Activated T-helper 1 cell treated with anti-CD3 and anti-CD28 coated beads, Interleukin-12 subunit alpha, Interleukin-12 subunit beta, Interleukin-2, Interleukin-4 antibody, amounts not matched to agents 30 ng/mL and 10 ng/mL and 1 ng/mL, durations not matched to agents 14 hours and 24 hours and 36 hours (primary cell): ENCODE measurements at regions not wholly inside any gene's neighbourhood (a gene's known extent, or its start where the extent isn't known, plus 50 kb on each side); places are given as distances from the start of the nearest gene placed in this dataset.

Experiments used
- DNase-seq: peaks from one replicate; pipeline ENCODE4 v3.0.0; 2021; ENCODE audit warnings: low spot score
- H3K27ac Mint-ChIP-seq: one replicate; pipeline ENCODE4 v1.8.0; 2021; ENCODE audit warnings: mild to moderate bottlenecking, mixed read lengths
- H3K27me3 Mint-ChIP-seq: one replicate; pipeline ENCODE4 v1.8.0; 2022; ENCODE audit warnings: mild to moderate bottlenecking, moderate library complexity, mixed read lengths; ENCODE audit not compliant: insufficient read depth
- H3K36me3 Mint-ChIP-seq: one replicate; pipeline ENCODE4 v1.8.0; 2021; ENCODE audit warnings: low read depth, mixed read lengths
- H3K4me1 Mint-ChIP-seq: one replicate; pipeline ENCODE4 v1.8.0; 2021; ENCODE audit warnings: low read depth, mixed read lengths
- H3K4me3 Mint-ChIP-seq: one replicate; pipeline ENCODE4 v1.8.0; 2021; ENCODE audit warnings: mild to moderate bottlenecking, moderate library complexity, mixed read lengths
- H3K9me3 Mint-ChIP-seq: one replicate; pipeline ENCODE4 v1.8.0; 2021; ENCODE audit warnings: mixed read lengths
- intact Hi-C: fragments of 100-400 bp; cut with micrococcal nuclease; formaldehyde crosslinking; loops from one replicate; pipeline ENCODE4 v1.15.1; 2024

DNA sequence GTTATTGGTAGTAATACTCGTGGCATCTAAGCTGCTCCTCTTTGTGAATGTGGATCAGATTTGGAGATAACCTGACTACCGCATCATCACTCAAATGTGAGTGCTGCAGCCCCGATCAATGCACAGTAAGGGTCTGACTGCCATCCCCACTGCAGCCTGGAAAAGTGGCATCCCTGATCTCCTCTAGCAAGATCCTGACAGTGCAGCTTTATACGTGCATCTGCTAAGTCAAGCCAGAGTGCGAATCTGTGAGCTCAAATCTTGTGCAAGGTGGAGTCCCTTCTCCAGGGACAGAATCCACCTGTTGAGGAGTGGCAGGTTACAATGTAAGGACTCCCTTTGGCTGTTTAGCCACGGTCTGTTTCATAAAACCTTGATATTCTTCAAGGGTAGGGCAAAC, 215.0 kb upstream of the EXOC2 start:
- H3K27me3 Mint-ChIP-seq, result peaks cover 8% of the 10 kb centered on the region

DNA sequence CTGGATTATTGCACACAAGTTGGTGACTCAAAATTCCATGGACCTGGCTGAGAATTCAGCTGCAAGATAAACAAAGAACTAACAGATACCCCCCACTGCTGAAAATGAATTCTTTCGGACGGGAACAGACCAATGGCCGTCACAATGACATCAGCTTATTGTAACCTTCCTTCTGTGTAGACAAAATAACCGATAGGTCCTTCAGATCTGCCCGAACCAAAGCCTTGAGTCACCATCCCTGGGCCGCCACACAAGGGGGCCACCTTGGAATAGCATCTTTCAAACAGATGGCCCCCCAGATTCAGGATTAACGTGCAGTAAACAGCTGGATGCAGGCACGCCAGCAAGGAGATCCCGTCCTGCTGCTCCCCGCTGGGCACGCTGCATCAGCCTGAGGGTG, 214.0 kb upstream of the EXOC2 start:
- H3K27ac Mint-ChIP-seq, result no peak overlapping the region

More for the DNA sequence above, 215.0 kb upstream of the EXOC2 start:
- H3K36me3 Mint-ChIP-seq, result no peaks in the 10 kb centered on the region
- intact Hi-C loops, result loop anchor here (5.0 to 10.0 kb wide), 3 partner anchors 113 to 313 kb away; no protein-coding TSS in a partner anchor
- no peaks in the 10 kb centered on the region for H3K4me1 Mint-ChIP-seq
- H3K27ac Mint-ChIP-seq, result no peak overlapping the region
- DNase-seq, result no peak
- H3K9me3 Mint-ChIP-seq, result no peaks in the 10 kb centered on the region
- H3K4me3 Mint-ChIP-seq, result no peak overlapping the region

DNA sequence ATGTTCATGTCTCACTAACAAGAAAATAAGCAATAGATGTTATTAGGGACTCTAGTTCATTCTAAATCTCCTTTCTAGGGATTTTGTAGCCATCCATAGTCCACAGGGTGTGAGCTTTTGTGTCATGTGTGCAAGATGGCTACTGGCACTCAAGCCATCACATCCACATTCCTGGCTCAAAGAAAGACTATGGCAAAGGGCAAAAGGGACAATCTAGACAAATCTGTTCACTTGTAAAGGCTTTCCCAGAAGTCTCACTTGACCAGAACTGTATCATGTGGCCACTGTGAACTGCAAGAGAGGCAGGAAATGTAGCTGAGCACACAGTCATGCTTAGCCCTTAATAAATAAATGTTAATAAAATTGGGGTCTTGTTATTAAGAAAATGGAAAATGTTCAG, 212.6 kb upstream of the EXOC2 start:
- no peak overlapping the region for H3K4me3 Mint-ChIP-seq
- no peaks in the 10 kb centered on the region for H3K9me3 Mint-ChIP-seq
- H3K4me1 Mint-ChIP-seq, result no peaks in the 10 kb centered on the region
- H3K36me3 Mint-ChIP-seq, result no peaks in the 10 kb centered on the region
- DNase-seq, result no peak
- intact Hi-C loops, result loop anchor here (5.0 to 10.0 kb wide), 3 partner anchors 111 to 311 kb away; no protein-coding TSS in a partner anchor
- H3K27ac Mint-ChIP-seq, result no peak overlapping the region
- peaks cover 2% of the 10 kb centered on the region for H3K27me3 Mint-ChIP-seq

More for the DNA sequence above, 214.0 kb upstream of the EXOC2 start:
- Mint-ChIP-seq H3K9me3 (no peaks in the 10 kb centered on the region), H3K4me1 (no peaks in the 10 kb centered on the region), H3K4me3 (no peak overlapping the region), H3K36me3 (no peaks in the 10 kb centered on the region), H3K27me3 (peaks cover 5% of the 10 kb centered on the region)
- no peak for DNase-seq
- intact Hi-C loops, result loop anchor here (5.0 to 10.0 kb wide), 3 partner anchors 112 to 312 kb away; no protein-coding TSS in a partner anchor

- intact Hi-C loops, result loop anchor here (5.0 to 10.0 kb wide), 3 partner anchors 110 to 310 kb away; no protein-coding TSS in a partner anchor
- Mint-ChIP-seq H3K27ac (no peak overlapping the region), H3K4me3 (no peak overlapping the region), H3K27me3 (peaks cover 2% of the 10 kb centered on the region), H3K9me3 (no peaks in the 10 kb centered on the region), H3K36me3 (no peaks in the 10 kb centered on the region), H3K4me1 (no peaks in the 10 kb centered on the region)
- DNase-seq, result no peak
These were observed 212.1 kb upstream of the EXOC2 start for GRCh38 chr6:904994-905393.

DNA sequence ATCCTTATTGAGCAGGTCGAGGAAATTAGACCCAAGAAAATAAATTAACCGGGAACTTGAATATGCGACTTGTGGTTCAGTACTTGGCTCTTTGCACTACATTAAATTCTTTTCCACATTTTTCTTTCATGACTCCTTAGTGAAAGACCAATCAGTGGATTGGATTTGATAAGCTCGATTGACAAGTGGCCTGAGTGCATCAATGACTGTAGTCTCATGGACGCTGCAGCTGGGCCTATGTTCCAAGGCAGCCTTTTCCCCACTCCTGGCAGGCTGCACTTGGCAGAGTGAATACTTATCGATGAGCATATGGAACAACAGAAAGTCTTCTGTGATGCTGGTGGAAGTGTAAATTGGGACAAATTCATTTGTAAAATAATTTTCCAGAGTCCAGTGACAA, 210.8 kb upstream of the EXOC2 start:
- Mint-ChIP-seq H3K4me3 (no peak overlapping the region), H3K36me3 (no peaks in the 10 kb centered on the region), H3K27me3 (peaks cover 6% of the 10 kb centered on the region), H3K9me3 (no peaks in the 10 kb centered on the region), H3K27ac (no peak overlapping the region), H3K4me1 (no peaks in the 10 kb centered on the region)
- no peak for DNase-seq
- intact Hi-C loops, result loop anchor here (10.0 kb wide), 2 partner anchors 109 to 309 kb away; no protein-coding TSS in a partner anchor

DNA sequence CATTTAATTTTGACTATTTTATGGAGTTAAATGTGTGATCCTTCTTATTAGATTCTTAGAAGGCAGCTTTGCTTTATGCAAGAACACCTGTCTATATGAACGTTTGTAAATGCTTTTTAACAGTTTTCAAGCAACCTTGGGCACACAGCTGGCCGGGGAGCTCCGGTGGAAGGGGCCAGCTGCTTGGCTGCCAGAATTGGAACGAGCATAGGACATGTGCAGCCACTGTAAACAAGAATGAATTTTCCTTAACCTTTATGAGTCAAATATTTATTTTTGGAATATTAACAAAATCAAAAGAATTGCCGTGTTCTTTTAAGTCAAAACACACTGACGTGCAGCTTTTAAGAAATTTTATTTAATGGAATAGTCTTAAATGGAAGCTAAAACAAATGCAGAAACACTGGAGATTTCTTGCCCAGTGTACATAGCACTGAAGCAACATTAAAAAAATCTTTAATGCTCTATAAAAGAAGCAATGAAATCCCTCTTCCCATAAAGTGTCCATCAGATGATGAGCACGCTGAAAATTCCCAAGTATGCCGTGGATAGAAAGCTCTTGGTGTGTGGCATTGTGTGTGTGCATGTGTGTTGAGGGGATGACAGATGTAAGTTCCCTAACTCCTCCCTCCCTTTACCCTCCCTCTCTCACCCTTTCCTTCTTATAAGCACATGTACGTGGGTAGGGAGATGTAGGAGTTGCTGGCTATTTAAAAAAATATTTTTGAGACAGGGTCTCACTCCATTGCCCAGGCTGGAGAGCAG, 208.9 kb upstream of the EXOC2 start:
- H3K9me3 Mint-ChIP-seq, result no peaks in the 10 kb centered on the region
- intact Hi-C loops, result loop anchor here (10.0 kb wide), 2 partner anchors 107 to 307 kb away; no protein-coding TSS in a partner anchor
- no peaks in the 10 kb centered on the region for H3K36me3 Mint-ChIP-seq
- no peaks in the 10 kb centered on the region for H3K4me1 Mint-ChIP-seq
- H3K27ac Mint-ChIP-seq, result no peak overlapping the region
- peaks cover 8% of the 10 kb centered on the region for H3K27me3 Mint-ChIP-seq
- no peak overlapping the region for H3K4me3 Mint-ChIP-seq
- no peak for DNase-seq

GRCh38 chr6:900716-901605, 208.0 kb upstream of the EXOC2 start:
- no peak overlapping the region for H3K4me3 Mint-ChIP-seq

GRCh38 chr6:897528-898207, 204.7 kb upstream of the EXOC2 start:
- Mint-ChIP-seq H3K9me3 (no peaks in the 10 kb centered on the region), H3K27me3 (peaks cover 11% of the 10 kb centered on the region), H3K36me3 (no peaks in the 10 kb centered on the region), H3K4me3 (no peak overlapping the region), H3K4me1 (no peaks in the 10 kb centered on the region), H3K27ac (no peak overlapping the region)
- DNase-seq, result no peak
- intact Hi-C loops, result no loop called here

More at GRCh38 chr6:900716-901605, 208.0 kb upstream of the EXOC2 start:
- no peak for DNase-seq
- intact Hi-C loops, result loop anchor here (10.0 kb wide), 2 partner anchors 106 to 306 kb away; no protein-coding TSS in a partner anchor
- Mint-ChIP-seq H3K27me3 (peaks cover 11% of the 10 kb centered on the region), H3K36me3 (no peaks in the 10 kb centered on the region), H3K27ac (no peak overlapping the region), H3K9me3 (no peaks in the 10 kb centered on the region), H3K4me1 (no peaks in the 10 kb centered on the region)

GRCh38 chr6:894274-894673, 201.3 kb upstream of the EXOC2 start:
- Mint-ChIP-seq H3K4me3 (no peak overlapping the region), H3K9me3 (no peaks in the 10 kb centered on the region), H3K27ac (no peak overlapping the region), H3K27me3 (peaks cover 9% of the 10 kb centered on the region), H3K36me3 (no peaks in the 10 kb centered on the region), H3K4me1 (no peaks in the 10 kb centered on the region)
- intact Hi-C loops, result no loop called here
- no peak for DNase-seq

GRCh38 chr6:890995-891394, 198.1 kb upstream of the EXOC2 start:
- Mint-ChIP-seq H3K4me1 (no peaks in the 10 kb centered on the region), H3K27ac (no peak overlapping the region), H3K9me3 (no peaks in the 10 kb centered on the region), H3K36me3 (no peaks in the 10 kb centered on the region), H3K4me3 (no peak overlapping the region), H3K27me3 (peaks cover 2% of the 10 kb centered on the region)
- intact Hi-C loops, result no loop called here
- DNase-seq, result no peak

DNA sequence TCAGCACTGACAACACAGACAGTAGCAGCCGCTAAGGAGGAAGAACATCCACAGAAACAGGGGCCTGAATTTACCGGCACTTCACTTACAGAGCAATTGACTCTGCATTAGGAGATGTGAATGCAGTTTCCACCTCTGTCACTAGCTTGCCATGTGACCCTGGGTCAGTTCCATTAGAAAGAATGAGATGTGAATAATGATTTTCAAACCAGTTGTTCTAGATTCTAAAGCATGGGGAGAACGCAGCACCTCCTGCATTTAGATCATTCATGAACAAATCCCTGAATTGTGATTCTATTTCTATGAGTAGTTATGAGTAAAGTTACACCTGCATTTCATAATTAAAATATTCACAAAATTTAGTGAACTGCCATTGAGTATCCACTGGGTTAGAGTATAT, 197.3 kb upstream of the EXOC2 start:
- Mint-ChIP-seq H3K27me3 (no peaks in the 10 kb centered on the region), H3K9me3 (no peaks in the 10 kb centered on the region), H3K4me1 (peaks cover 4% of the 10 kb centered on the region), H3K27ac (no peak overlapping the region), H3K36me3 (no peaks in the 10 kb centered on the region), H3K4me3 (no peak overlapping the region)
- intact Hi-C loops, result no loop called here
- no peak for DNase-seq

- intact Hi-C loops, result no loop called here
- Mint-ChIP-seq H3K9me3 (no peaks in the 10 kb centered on the region), H3K36me3 (no peaks in the 10 kb centered on the region), H3K4me1 (peaks cover 12% of the 10 kb centered on the region), H3K4me3 (no peak overlapping the region), H3K27me3 (peaks cover 2% of the 10 kb centered on the region), H3K27ac (no peak overlapping the region)
- DNase-seq, result no peak
These were observed 194.8 kb upstream of the EXOC2 start for GRCh38 chr6:887583-888235.
